GM19239 (cell line): ENCODE measurements at regions not wholly inside any gene's neighbourhood (a gene's known extent, or its start where the extent isn't known, plus 50 kb on each side); places are given as distances from the start of the nearest gene placed in this dataset.
A peak's percentile ranks its signal among the peaks of the same experiment; 100 is the strongest.

Source experiments
- DNase-seq: peaks from one replicate; pipeline ENCODE4 v3.0.0; 2011; ENCODE audit warnings: low spot score; ENCODE audit not compliant: insufficient read length
- FAIRE-seq: peaks from 2 replicates; lab custom pipeline; 2011; peaks lifted over from hg19 to GRCh38; lab: Jason Lieb, UNC

GRCh38 chr18:67381608-67382150, 134.8 kb downstream of the DSEL start:
- FAIRE-seq (no peak), DNase-seq (no peak)

GRCh38 chr18:67380867-67381266, 135.7 kb downstream of the DSEL start:
- FAIRE-seq (no peak), DNase-seq (no peak)

- no peak for FAIRE-seq
- no peak for DNase-seq
Measured at GRCh38 chr18:67379981-67380380, 136.5 kb downstream of the DSEL start.

GRCh38 chr18:67376372-67376771, 140.1 kb downstream of the DSEL start:
- FAIRE-seq = no peak
- no peak for DNase-seq

- FAIRE-seq (no peak), DNase-seq (no peak)
Measured at GRCh38 chr18:67373636-67374035, 142.9 kb downstream of the DSEL start.

- FAIRE-seq (no peak), DNase-seq (no peak)
Measured at GRCh38 chr18:67367540-67367939, 149.0 kb downstream of the DSEL start.

- no peak for DNase-seq
- FAIRE-seq = no peak
Measured at GRCh38 chr18:67363694-67364093, 152.8 kb downstream of the DSEL start.

- DNase-seq = no peak
- no peak for FAIRE-seq
Measured at GRCh38 chr18:67362906-67363305, 153.6 kb downstream of the DSEL start.

GRCh38 chr18:67359873-67360838, 156.4 kb downstream of the DSEL start:
- FAIRE-seq = peak; percentile 11
- DNase-seq = no peak

GRCh38 chr18:67358947-67359346, 157.6 kb downstream of the DSEL start:
- DNase-seq = no peak
- no peak for FAIRE-seq

GRCh38 chr18:67354692-67355091, 161.8 kb downstream of the DSEL start:
- no peak for FAIRE-seq
- no peak for DNase-seq

GRCh38 chr18:67354091-67354490, 162.4 kb downstream of the DSEL start:
- FAIRE-seq = no peak
- DNase-seq = no peak

- no peak for DNase-seq
- FAIRE-seq = no peak
Measured at GRCh38 chr18:67347438-67347837, 169.1 kb downstream of the DSEL start.

GRCh38 chr18:67342159-67342558, 174.4 kb downstream of the DSEL start:
- no peak for FAIRE-seq
- no peak for DNase-seq

- DNase-seq = no peak
- FAIRE-seq = no peak
Measured at GRCh38 chr18:67337696-67338095, 178.8 kb downstream of the DSEL start.

GRCh38 chr18:67331857-67332256, 184.7 kb downstream of the DSEL start:
- DNase-seq (no peak), FAIRE-seq (no peak)

GRCh38 chr18:67319109-67319508, 197.4 kb downstream of the DSEL start:
- FAIRE-seq (no peak), DNase-seq (no peak)

- DNase-seq (no peak), FAIRE-seq (no peak)
Measured at GRCh38 chr18:67318651-67319050, 197.9 kb downstream of the DSEL start.

- FAIRE-seq = no peak
Measured at GRCh38 chr18:67310826-67311225, 205.7 kb downstream of the DSEL start.

GRCh38 chr18:67308819-67309218, 207.7 kb downstream of the DSEL start:
- no peak for DNase-seq
- FAIRE-seq = no peak

More at GRCh38 chr18:67310826-67311225, 205.7 kb downstream of the DSEL start:
- no peak for DNase-seq

GRCh38 chr18:67305466-67305865, 211.1 kb downstream of the DSEL start:
- no peak for DNase-seq
- FAIRE-seq = no peak

- FAIRE-seq = no peak
- no peak for DNase-seq
Measured at GRCh38 chr18:67302043-67302442, 214.5 kb downstream of the DSEL start.
